GM18505 (cell line): ENCODE measurements at regions not wholly inside any gene's neighbourhood (a gene's known extent, or its start where the extent isn't known, plus 50 kb on each side); places are given as distances from the start of the nearest gene placed in this dataset.
"Not testable (repeated sequence)": the region's sequence is repeated elsewhere in the genome, so short reads cannot be mapped to it uniquely, and the experiment has no call there.

Experiments used
- ATAC-seq: cut with Tn5 transposase; IDR thresholded peaks from one replicate; pipeline ENCODE4 v1.9.1; 2021; ENCODE audit not compliant: unreplicated experiment
- POLR2A ChIP-seq: IDR thresholded peaks from 4 replicates; pipeline ENCODE4 v1.6.1; 2011; ENCODE audit warnings: borderline replicate concordance; ENCODE audit not compliant: insufficient read depth, insufficient read length; ENCODE audit errors: extremely low read depth

DNA sequence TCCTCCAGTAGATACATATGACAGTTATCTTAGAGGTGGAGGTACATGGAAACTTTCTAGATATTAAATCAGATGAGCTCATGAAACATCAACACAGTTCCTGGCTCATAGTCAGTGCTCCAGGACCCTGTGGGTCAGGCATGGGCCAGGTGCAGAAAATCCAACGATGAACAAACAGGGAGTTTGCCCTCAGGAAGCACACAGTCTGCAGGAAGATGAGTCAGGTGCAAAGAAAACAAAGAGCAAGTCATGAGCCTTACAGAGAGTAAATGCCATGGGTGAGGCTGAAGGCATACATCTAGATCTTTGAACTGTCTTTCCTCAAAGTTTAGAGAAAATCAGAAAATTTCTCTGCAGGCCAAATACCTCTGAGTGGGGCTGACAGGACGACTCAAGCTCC, 184.2 kb upstream of the TPM1 start:
- TF ChIP-seq POLR2A = no peak
- no peak for ATAC-seq

DNA sequence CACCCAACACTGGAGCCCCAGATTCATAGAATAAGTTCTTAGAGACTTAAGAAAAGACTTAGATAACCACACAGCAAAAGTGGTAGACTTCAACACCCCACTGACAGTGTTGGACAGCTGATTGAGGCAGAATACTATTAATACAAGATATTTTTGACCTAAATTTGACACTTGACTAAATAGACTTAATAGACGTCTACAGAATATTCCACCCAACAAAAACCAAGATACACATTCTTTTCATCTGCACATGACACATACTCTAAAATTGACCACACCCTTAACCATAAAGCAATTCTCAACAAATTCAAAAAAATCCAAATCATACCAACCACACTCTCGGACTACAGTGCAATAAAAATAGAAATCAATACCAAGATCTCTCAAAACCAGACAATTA, 179.8 kb upstream of the TPM1 start:
- ATAC-seq = no peak
- TF ChIP-seq POLR2A = no peak

DNA sequence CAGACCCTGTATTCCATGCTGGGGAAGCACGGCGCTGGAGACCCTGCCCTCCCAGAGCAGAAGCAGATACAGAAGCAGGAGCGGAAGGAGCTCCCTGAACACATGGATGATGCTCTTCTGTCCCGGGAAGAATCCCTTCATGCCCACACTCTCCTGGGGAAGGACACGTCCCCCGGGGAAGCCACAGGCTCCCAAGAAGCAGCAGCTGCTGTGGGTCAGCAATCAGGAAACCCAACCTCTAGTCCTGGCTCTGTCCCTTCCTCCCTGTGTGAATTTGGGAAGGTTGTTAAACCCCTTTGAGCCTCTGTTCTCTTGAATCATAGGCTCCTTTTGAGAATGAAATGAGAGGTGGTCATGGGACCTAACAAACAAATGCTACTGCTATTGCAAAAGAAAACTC, 176.2 kb upstream of the TPM1 start:
- ATAC-seq = no peak
- TF ChIP-seq POLR2A = no peak

DNA sequence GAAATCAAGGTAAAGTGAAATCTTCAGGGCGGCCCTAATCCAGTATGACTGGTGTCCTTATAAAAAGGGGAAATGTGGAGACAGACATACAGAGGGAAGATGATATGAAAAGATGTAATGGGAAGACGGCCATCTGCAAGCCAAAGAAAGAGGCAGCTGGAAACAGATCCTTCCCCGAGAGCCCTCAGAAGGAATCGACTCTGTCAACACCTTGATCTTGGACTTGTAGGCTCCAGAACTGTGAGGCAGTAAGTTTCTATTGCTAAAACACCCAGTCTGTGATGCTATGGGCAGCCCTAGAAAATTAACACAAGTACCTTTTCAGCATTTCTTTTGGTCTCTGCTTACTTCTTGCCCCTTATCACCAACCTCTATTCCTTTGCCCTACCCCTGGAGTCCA, 174.7 kb upstream of the TPM1 start:
- TF ChIP-seq POLR2A = no peak

DNA sequence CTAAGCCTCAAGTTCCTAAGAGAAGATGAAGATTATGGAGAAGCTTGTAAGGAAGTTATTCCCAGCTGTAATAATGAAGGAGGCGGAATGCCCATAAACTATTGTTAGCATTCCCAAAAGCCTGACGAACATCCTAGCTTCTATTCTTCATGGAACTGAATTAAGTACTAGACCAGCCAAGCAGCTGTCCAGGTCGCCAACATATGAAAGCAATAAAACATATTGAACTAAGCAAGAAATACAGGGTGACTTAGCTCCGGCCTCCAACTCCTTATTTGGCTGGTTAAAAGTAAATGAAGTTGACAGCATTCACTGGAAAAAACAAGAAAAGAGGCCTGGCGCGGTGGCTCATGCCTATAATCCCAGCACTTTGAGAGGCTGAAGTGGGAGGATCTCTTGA, 174.0 kb upstream of the TPM1 start:
- no peak for ATAC-seq
- no peak for TF ChIP-seq POLR2A

More for the DNA sequence above, 174.7 kb upstream of the TPM1 start:
- ATAC-seq = no peak

DNA sequence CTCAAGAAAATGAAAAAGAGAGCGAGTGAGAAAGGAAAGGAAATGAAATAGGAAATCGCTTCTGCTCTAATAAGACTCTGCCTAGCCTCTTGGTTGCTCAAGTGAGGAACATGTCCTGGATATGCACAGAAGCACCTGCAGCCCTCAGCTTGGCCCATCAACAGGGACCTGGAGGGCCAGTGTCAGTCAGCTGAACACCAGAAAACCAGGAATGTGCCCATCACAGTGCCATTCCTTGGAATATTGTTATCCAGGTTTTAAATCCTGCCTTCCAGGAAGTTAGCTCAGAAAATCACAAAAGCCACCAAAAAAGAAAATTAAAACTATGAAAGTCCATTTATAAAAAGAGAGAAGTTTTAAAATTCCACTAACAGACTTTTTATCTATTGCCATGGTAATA, 173.4 kb upstream of the TPM1 start:
- ATAC-seq = no peak
- no peak for TF ChIP-seq POLR2A

DNA sequence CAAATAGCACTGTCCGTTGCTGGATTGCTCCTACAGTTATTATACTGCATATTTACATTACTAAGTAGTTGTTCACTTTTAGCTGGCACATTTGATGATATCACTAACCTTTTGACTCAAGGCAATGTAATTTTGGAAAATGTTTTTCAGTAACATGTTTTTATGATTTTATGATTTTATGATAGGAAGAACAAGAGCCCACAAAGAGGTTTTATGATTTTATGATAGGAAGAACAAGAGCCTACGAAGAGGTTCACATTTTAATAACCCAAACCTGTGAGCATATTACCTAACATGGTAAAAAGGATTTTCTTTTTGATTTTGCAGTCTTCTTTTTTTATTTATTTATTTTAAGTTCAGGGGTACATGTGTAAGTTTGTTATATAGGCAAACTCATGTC, 172.3 kb upstream of the TPM1 start:
- no peak for ATAC-seq
- no peak for TF ChIP-seq POLR2A

DNA sequence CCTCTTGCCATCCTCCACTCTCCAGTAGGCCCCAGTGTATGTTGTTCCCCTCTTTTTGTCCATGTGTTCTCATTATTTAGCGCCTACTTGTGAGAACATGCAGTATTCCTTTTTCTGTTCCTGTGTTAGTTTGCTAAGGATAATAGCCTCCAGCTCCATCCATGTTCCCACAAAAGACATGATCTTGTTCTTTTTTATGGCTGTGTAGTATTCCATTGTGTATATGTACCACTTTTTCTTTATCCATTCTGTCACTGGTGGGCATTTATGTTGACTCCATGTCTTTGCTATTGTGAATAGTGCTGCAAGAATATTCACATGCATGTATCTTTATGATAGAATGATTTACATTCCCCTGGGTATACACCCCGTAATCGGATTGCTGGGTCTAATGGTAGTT, 171.8 kb upstream of the TPM1 start:
- ATAC-seq = not testable (repeated sequence)

DNA sequence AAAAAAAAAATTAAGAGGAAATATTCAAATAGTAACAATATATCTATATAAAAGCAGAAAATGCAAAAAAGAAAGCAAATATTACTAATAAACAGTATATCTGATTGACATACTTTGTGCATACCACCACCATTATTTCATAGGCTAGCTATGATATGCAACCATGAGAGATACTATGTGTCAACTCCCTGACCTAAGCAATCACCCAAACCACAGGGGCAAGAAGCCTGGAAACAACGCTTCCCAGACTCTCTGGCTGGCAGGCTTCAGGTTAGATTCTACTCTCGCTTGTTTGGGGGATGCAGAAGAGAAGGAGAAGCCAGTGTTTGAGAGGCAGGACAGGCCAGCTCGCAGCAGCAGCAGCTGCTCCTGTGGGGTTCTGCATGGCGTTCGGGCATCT, 169.3 kb upstream of the TPM1 start:
- no peak for ATAC-seq
- TF ChIP-seq POLR2A = no peak

DNA sequence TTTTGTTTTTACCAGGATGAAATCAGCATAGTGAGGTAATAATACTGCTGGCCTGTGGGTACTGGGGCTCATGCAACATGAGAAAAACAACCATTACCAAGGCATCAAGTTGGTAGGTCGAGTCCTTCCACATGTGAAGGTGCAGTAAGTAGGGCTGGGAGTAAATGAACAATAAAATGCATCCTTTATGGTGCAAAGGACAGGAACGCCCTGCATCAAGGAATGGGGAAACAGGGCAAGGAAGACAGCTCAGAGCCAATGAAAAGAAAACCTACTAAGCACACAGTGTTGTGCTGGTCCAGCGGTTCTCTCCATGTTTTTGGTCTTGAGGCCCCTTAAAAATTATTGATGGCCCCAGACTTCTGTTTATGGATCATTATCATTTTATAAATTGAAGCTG, 168.5 kb upstream of the TPM1 start:
- no peak for ATAC-seq
- TF ChIP-seq POLR2A = no peak

DNA sequence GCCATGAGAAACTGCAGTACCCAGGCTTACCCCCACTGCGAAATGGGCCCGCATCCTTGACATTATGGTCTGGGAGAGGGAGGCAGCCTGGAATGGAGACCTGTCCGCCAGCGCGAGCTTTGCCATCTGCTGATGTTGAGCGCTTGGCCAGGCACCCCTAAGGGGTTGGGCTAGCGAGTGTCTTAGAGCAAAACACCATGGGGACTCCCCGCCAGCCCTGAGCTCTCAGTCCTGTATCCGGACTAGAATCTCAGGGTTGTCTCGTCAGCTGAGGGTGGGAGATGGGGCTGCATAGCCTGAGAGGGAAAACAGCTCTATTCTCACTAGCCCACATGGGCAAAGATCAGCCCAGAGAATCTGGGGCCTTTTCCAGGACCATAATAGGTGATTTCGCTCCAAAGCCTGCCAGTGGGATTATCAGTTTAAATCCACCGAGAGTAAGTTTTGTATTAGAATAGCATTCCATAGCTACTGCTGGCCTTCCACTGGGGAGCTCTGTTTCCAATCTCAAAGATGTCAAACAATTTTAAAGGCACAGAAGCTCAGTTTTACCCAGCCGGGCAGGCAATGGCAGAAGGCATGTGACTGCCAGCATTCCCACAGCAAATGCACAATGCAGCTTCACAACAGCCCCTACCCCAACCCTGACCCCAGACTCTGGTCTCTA, 167.5 kb upstream of the TPM1 start:
- no peak for TF ChIP-seq POLR2A

DNA sequence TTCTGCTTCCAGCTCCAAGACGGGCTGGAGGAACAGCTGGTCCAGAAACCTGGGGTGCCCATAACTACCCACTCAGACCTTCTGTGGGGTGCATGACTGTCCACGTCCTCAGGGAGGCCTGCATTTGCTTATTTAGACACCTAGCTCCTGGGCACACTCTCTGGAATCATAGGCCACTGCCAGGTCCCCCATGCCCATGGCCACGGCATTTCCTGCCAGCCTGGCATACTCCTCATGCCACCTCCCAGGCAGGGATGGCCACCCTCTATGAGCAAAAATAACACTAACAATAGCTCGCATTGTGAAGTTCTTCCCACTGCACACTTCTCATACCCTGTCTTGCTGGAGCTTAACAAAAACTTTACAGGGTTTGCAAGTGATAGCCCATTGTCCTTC, 166.9 kb upstream of the TPM1 start:
- no peak for ATAC-seq
- TF ChIP-seq POLR2A = no peak

More for the DNA sequence above, 167.5 kb upstream of the TPM1 start:
- ATAC-seq = no peak

DNA sequence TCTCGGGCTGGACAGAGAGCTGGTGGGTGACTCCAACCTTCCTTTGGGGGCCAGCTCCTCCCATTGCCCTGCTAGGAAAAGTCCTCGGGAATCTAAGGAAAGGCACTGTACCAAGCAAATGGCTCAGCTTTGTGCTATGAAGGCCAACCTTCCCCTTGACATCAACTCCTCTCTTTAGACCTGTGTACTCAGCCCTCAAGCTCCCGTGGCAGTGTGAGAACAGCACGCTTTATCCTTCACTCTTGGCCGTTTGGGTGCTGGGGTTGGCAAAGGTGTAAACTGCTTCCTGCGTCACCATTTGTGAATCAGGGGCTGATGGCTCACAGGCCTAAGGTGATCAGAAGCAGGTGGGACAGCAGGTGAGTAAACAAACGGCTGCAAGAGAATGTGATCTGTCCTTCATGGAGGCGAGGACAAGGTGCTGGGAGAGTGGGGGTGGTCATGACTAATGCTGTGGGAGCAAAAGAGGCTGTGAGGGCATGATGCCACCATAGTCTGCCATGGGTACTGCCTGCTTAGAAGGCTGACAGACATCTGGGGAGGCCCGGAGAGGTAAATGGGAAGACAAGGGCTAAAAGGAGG, 165.2 kb upstream of the TPM1 start:
- no peak for TF ChIP-seq POLR2A
- no peak for ATAC-seq

DNA sequence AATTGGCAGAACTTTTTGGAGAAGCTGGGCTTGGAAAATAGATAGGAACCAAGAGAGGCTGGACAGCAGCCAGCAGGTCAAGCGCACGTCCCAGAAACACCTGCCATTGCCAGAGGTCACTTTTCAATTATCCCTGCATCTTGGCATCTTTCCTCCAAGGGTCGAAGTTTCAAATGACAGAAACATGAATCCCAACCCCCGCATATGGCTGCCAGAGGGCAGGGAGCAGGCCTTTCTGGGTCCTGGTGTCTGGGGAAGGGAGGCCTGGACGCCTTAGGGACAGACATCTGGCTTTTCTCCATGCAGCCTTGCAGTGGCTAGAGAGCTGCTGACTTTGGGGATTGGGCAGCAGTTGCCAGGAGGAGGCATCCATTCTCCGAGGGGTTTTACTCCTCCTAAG, 164.5 kb upstream of the TPM1 start:
- ATAC-seq = no peak
- no peak for TF ChIP-seq POLR2A

DNA sequence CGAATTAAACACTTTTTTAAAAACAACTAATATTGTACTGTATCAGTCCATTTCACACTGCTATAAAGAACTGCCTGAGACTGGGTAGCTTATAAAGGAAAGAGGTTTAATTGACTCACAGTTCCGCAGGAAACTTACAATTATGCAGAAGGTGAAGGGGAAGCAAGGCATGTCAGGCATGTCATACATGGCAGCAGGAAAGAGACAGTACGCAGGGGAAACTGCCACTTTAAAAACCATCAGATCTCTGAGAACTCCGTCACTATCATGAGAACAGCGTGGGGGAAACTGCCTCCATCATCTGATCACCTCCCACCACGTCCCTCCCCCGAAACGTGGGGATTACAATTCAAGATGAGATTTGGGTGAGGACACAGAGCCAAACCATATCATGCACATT, 162.8 kb upstream of the TPM1 start:
- TF ChIP-seq POLR2A = no peak
- ATAC-seq = no peak

DNA sequence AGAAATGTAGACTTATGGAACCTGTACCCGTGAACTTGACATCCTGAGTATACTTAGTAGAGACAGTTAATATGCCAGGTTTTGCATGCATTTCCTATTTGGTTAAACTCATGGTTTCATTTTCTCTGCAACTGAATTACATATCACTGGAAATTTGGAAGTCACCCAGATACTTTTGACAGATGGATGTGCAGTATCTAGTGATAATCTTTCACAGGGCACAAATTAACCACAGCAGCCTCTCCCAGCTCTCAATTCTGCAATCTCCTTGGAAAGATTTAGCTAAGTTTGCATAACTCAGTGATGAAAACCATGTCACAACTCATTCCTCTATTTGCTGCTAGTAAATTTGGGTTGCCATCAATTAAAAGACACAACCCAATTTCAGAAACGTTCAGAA, 162.3 kb upstream of the TPM1 start:
- TF ChIP-seq POLR2A = no peak

DNA sequence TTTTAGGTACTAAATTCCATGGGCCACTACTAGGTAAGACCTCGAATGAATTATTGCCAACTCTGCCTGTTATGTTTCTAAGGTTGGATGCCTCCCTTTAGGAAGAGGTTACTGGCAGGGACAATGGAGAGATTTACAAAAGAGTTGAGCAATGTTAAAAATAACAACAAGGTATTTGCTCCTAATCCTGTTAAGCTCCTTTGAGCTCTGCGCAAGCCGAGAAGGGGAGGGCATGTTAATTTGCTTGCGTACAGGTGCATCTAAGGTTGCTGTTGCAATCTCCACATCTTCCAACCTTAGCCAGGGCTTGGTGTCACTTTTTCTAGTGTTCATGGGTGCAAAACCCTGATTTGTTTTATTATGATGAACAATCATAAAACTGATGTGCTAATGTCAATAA, 161.5 kb upstream of the TPM1 start:
- no peak for ATAC-seq
- no peak for TF ChIP-seq POLR2A

More for the DNA sequence above, 162.3 kb upstream of the TPM1 start:
- ATAC-seq = no peak
